GM19035 (cell line): ENCODE measurements at regions not wholly inside any gene's neighbourhood (a gene's known extent, or its start where the extent isn't known, plus 50 kb on each side); places are given as distances from the start of the nearest gene placed in this dataset.

Source experiments
- ATAC-seq: cut with Tn5 transposase; IDR thresholded peaks from one replicate; pipeline ENCODE4 v1.9.1; 2021; ENCODE audit not compliant: unreplicated experiment

GRCh38 chr3:178062126-178062525 is 474.1 kb upstream of the KCNMB2 start:
- ATAC-seq: no peak

- no peak for ATAC-seq
These were observed 472.8 kb upstream of the KCNMB2 start for GRCh38 chr3:178063461-178063860.

GRCh38 chr3:178067721-178068120 is 468.5 kb upstream of the KCNMB2 start:
- no peak for ATAC-seq

DNA sequence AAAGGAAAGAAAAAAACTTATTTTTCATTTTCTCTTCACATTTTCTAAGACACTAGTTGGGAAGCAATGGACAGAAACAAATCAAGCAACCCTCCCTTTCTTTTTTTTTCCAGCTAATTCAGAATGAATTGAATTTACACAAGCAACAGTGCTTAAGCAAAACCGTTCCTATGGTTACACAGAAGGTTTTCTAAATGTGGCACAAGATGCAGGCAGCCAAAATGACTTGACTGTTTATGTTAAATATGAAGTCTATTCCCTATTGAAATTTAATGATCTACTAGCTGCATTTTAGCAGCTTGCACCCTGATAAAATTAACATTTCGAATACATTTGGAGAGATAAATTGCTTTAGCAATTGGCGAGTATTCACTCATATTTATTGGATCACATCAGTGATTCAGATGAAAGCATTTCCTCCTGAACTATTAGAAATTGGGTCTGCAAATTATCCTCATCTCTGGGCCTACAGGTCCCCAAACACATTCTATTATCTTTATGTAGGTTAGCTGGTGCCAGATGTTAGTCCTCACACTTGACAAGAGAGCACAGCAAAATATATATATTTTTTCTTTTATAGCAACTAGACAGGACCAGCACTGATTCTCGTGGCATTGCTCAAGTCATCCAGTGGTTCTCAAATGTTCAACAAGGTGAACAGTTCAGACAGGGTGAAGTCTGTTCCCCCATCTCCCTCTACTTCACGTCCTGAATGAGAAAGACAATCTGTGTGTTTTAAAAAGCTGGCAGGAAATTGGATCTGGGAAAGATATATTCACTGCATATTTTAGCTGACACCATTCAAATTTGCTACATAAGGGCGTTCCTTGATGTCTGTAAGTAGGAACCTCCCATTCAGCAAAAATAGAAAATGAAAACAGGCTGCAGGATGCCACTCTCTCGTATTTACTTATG is 463.6 kb upstream of the KCNMB2 start:
- no peak for ATAC-seq

- ATAC-seq: no peak
These were observed 462.9 kb upstream of the KCNMB2 start for GRCh38 chr3:178073366-178073765.

- no peak for ATAC-seq
These were observed 460.9 kb upstream of the KCNMB2 start for GRCh38 chr3:178075344-178075743.

DNA sequence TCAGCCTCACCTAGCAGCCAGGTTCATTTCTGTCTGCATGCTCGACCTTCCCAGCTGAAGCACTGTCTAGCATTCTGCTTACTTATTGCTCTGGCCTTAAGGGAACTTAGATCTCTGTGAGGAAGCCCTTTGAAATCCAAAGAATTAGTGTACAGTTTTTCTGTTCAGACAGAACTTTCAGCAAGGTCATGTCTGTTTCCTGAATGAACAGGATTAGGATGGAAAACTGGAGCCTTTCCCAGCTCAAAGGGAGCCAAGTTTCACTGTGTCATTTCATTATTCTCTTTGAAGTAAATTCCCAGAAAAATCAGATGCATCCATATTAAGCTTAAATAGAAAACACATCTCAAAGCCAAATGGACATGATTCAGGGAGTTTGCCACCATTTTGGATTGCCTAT is 457.3 kb upstream of the KCNMB2 start:
- no peak for ATAC-seq

GRCh38 chr3:178079966-178080365 is 456.3 kb upstream of the KCNMB2 start:
- ATAC-seq: no peak

DNA sequence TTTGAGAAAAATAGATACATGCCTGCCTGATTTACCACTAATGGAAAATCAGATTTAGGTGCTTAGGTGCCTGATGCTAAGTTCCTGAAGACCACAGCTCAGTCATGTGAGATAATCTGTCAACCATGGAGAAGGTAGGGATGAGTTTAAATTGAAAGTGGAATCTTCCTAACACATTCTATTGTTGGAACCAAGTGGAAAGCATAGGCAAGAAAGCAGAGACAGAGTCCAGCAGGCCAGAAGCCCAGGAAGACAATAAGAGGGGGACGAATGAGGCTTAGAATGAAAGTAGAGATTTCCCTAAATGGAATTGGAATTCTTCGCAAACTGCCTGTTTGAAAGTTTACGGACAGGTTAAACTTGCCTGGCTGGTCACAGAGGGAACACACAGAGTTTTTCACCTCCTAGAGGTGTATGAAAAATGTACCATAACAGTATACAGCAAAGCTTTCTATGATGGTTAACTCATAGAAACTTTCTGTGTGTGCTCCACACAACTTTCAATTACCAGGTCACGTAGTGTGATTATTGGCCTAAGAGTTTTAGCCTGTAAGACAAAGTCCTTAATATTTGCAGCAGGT is 453.8 kb upstream of the KCNMB2 start:
- no peak for ATAC-seq

DNA sequence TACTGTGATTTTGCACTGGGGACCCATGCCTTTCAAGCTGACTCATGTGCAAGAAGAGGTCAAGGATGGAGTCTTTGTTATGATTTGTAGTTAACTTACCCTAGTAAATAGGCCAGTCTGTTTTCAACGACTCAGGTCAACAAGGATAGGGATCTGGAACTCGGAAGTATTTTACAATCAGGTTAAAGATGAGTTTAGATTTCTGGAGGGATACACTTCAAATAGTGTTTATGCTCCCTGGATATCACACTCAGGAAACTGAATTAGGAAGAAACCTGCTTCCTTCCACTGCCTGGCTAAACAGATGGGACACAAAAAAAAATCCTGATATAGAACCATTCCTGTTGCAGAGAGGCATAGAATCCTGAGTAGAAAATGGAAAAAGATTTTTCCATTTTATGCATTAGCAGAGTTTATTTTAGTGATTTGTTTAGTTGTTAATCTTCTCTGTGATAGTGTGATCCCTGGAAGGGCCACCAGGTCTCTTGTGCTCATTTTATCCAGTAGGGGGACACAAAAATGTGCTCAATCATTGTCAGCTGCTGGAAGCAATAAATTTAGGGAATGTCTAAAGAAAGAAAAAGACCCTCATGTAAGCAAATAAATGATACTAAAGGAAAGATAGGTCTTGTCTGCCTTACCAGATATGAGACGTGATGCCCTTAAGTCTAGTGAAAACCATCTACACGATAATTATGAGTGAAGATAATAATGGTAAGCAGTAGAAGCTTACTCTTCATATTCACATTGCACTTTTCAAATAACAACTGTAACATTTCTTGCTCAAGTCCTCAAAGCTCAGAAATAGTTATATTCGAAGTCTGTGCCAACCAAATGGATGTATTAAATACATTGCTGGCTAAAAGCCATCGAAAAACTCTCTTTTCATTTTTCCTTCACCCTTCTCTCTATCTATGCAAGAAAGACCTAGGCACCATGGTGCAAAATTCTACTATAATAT is 452.1 kb upstream of the KCNMB2 start:
- ATAC-seq: no peak

- ATAC-seq: no peak
These were observed 451.1 kb upstream of the KCNMB2 start for GRCh38 chr3:178084938-178085816.

- no peak for ATAC-seq
These were observed 450.5 kb upstream of the KCNMB2 start for GRCh38 chr3:178085817-178086123.

GRCh38 chr3:178086144-178086825 is 450.0 kb upstream of the KCNMB2 start:
- ATAC-seq: no peak

GRCh38 chr3:178087376-178087775 is 448.9 kb upstream of the KCNMB2 start:
- ATAC-seq: no peak

DNA sequence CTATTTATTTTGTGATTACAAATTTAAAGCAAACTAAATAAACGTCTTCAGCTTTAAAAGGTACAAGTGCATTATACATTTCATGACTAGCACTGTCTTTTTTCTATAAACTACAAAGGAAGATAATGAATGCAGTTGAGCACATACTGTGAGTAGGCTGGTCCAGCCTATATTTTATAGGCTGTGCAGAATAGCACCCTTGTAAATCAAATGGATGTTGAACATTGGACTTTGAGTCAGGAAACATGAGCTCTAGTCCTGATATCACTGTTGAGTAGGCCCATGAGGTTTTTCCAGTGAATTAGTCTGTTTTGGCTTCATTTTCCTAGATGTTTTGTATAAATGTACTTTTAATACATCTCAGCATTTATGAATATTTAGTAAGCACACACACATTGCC is 447.3 kb upstream of the KCNMB2 start:
- ATAC-seq: no peak

GRCh38 chr3:178090899-178091298 is 445.3 kb upstream of the KCNMB2 start:
- ATAC-seq: no peak

- ATAC-seq: no peak
These were observed 440.7 kb upstream of the KCNMB2 start for GRCh38 chr3:178095522-178095921.

DNA sequence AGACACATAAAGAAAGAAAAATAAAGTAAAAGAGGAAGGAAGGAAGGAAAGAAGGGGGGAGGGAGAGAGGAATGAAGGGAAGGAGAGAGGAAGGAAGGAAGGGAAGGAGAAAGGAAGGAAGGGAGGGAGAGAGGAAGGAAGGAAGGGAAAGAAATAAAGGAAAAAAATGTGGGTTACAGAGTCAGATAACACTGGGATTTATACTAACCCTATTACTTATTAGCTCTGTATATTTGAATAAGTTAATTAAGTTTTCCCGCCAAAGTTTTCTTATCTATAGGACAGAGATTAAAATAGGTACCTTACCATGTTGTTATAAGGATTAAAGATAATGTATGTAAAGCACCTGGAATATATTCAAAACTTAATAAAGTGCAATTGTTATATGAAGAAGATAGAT is 439.3 kb upstream of the KCNMB2 start:
- no peak for ATAC-seq

DNA sequence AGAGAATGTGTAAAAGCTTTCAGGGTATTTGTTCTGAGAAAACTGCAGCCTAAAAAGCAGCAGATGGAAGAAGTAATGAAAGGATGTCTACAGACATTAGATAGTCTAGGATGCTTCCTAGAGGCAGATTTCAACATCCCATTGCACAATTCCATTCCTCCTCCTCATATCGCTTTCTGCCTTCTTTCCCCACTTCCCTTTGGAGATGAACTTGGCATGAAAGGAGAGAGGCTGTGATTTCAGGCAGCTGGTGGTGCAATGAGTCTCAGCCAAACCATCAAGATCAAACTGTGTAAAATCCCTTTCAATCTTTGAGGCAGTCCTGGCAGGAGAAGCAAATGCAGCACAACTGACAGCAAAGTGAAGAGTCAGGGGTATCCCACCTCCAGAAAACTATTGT is 438.7 kb upstream of the KCNMB2 start:
- ATAC-seq: no peak

DNA sequence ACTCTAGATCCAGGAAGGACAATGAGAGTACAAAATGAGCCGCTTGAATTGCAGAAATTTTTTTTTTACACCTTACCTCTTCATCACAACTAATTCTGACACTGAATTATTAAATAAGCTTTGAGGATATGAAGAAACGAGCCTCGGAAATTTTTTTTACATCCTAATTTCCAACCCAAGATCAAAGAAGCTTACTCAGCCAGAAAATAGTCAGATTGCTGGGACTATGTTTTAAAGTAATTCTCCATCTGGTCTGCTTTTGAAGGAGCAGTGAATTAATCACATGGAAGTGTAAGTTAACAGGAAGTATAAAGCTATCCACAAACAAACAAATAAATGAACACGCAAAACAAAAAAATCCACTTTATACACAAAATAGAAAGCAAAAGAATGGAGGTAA is 437.0 kb upstream of the KCNMB2 start:
- ATAC-seq: no peak
